ENCODE measurements at regions not wholly inside any gene's neighbourhood (a gene's known extent, or its start where the extent isn't known, plus 50 kb on each side); places are given as distances from the start of the nearest gene placed in this dataset.

- no peak for DNase-seq (ENCODE audit: low spot score)
Observed at GRCh38 chr3:126266850-126267168, 86.4 kb upstream of the ALDH1L1 start.

- peak; percentile 49 for DNase-seq (ENCODE audit: low spot score)
Observed at GRCh38 chr3:126266291-126266840, 86.0 kb upstream of the ALDH1L1 start.

- DNase-seq (ENCODE audit: low spot score), result no peak
Observed at GRCh38 chr3:126264952-126265351, 84.6 kb upstream of the ALDH1L1 start.

GRCh38 chr3:126264381-126264780 lies 84.0 kb upstream of the ALDH1L1 start:
- no peak for DNase-seq (ENCODE audit: low spot score)

GRCh38 chr3:126263971-126264370 lies 83.6 kb upstream of the ALDH1L1 start:
- no peak for DNase-seq (ENCODE audit: low spot score)

- no peak for DNase-seq (ENCODE audit: low spot score)
Observed at GRCh38 chr3:126263539-126263938, 83.2 kb upstream of the ALDH1L1 start.

GRCh38 chr3:126262227-126262626 lies 81.8 kb upstream of the ALDH1L1 start:
- DNase-seq (ENCODE audit: low spot score), result no peak

GRCh38 chr3:126261037-126261436 lies 80.7 kb upstream of the ALDH1L1 start:
- DNase-seq (ENCODE audit: low spot score), result peak; percentile 82

GRCh38 chr3:126259411-126260391 lies 79.3 kb upstream of the ALDH1L1 start:
- DNase-seq (ENCODE audit: low spot score), result peak; percentile 75

GRCh38 chr3:126258670-126259069 lies 78.3 kb upstream of the ALDH1L1 start:
- peak; percentile 46 for DNase-seq (ENCODE audit: low spot score)

GRCh38 chr3:126257984-126258383 lies 77.6 kb upstream of the ALDH1L1 start:
- DNase-seq (ENCODE audit: low spot score), result no peak

GRCh38 chr3:126257174-126257573 lies 76.8 kb upstream of the ALDH1L1 start:
- DNase-seq (ENCODE audit: low spot score), result no peak

GRCh38 chr3:126256251-126256650 lies 75.9 kb upstream of the ALDH1L1 start:
- DNase-seq (ENCODE audit: low spot score), result peak; percentile 9

GRCh38 chr3:126253072-126253471 lies 72.7 kb upstream of the ALDH1L1 start:
- no peak for DNase-seq (ENCODE audit: low spot score)

GRCh38 chr3:126252373-126252772 lies 72.0 kb upstream of the ALDH1L1 start:
- DNase-seq (ENCODE audit: low spot score), result no peak

GRCh38 chr3:126245811-126246727 lies 65.7 kb upstream of the ALDH1L1 start:
- peak; percentile 67 for DNase-seq (ENCODE audit: low spot score)

All from AG20443 (cell line).